Retina (tissue), 1 donor: ENCODE measurements at regions not wholly inside any gene's neighbourhood (a gene's known extent, or its start where the extent isn't known, plus 50 kb on each side); places are given as distances from the start of the nearest gene placed in this dataset.

Source experiments
- DNase-seq: peaks from one replicate; pipeline ENCODE4 v3.0.0-alpha.2; 2016

DNA sequence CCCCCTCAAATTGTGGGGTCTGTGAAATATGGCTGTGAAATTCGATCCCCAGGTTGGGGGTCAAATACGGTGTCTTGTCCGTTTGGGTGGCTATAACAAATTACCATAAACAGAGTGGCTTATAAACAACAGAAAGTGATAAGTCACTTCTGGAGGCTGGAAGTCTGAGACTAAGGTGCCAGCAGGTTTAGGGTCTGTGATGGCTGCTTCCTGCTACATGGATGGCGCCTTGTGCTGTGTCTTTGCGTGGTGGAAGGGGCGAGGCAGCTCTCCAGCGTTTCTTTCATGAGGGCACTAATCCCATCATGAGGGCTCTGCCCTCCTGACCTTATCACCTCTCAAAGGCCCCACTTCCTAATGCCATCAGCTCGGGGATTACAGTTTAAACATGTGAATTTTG lies 120.0 kb downstream of the IRF8 start:
- DNase-seq = no peak

- DNase-seq = no peak
Measured at GRCh38 chr16:86019446-86020047, 120.6 kb downstream of the IRF8 start.

DNA sequence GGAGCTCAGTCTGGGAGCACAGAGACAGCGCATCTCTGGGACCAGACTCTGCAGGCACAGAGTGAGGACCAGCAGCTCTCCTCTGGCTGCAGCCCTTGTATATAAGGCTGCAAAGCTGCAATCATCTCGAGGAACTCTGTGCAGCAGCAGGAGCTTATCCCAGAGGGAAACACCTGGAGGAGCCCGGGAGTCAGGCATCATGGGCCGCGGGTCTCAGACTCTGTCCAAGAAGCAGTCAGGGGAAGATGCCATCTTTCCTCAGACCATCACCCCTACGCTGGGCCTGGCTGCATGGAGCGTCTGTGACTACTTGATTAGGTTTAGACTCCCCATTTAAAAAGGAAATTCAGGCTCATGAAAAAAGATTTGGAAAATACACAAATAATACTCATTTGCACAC lies 122.0 kb downstream of the IRF8 start:
- no peak for DNase-seq

- no peak for DNase-seq
Measured at GRCh38 chr16:86022381-86022960, 123.5 kb downstream of the IRF8 start.

DNA sequence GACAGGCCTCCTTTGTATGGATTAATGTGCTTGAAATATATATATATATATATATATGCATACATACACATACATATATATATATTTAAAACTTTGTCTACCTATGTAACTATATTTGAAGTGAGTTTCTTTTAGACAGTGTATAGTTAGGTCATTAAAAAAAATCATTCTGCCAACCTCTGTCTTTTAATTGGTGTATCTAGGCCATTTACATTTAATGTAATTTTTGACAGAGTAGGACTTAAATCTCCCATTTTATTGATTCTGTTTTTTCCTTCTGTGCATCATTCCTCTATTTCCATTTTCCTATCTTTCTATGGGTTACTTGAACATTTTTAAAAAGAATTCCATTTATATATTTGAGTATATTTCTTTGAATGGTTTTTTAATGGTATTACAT lies 125.2 kb downstream of the IRF8 start:
- DNase-seq = no peak

DNA sequence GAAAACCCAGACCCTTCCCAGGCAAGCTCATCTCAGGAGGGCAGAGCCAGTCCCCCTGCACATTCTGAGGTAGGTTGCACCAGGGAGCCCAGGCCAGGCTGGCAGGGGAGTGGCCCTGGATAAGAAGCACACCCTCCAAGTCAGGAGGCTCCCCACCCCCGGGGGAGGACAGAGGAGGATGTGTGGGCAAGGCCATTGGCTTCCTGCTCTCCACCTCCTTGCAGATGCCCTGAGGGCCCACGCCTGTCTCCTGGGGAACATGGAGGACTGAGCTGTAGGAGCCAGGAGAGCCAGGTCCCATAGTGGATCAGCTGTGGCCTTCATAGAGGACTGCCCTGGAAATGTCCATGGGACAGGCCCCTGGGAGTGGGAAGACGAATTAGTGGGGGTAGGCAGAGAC lies 126.7 kb downstream of the IRF8 start:
- no peak for DNase-seq

GRCh38 chr16:86026171-86026910 lies 127.4 kb downstream of the IRF8 start:
- DNase-seq = no peak

DNA sequence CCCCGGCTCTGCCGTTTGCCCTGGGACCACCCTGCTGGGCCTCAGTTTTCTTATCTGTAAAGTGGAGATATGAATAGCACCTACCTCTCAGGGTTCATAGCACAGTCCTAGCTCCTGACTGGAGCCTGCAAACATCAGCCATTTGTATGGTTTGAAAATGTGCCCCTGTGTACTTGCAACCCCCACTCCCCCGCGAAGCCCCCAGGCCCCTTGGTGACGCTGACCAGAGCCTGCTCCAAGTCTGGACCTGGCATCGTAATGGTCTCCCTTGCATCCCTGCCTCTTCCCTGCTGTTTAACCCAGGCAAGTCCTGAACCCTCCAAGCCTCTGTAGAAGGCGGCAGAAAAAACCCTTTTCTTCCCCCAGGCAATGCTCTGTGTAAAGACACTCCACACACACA lies 128.0 kb downstream of the IRF8 start:
- DNase-seq = no peak

DNA sequence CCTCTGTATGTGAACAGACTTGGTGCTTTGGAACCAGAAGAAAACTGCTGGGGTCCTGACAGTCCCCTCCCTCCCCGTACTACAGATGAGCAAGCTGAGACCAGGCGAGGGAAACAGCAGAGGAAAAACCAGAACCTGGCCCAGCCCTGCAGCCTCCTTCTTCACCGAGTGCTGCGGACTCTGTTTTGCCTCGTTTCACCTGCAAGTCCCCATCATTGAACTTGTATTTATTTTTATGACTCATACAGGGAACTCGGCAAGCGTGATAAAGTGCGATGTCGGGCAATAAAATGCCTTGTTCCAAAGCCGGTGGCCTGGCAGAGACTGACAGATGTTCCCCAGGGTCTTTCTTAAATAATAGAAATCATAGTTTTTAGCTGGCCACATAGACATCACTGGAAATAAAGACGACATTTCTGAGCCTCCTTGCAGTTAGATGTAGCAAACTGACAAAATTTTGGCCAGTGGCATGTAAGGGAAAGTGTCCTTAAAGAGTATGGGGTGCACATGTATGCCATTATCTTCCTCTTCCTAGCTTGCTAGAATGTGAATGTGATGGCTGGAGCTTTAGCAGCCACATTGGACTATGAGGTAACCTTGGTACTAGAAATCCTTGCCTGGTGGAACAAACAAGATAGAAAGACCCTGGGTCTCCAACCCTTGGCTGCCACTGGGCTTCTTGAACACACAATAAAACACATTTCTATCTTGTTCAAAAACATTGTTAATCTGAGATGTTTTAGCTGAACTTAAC lies 128.6 kb downstream of the IRF8 start:
- no peak for DNase-seq

GRCh38 chr16:86029131-86029741 lies 130.3 kb downstream of the IRF8 start:
- DNase-seq = no peak

GRCh38 chr16:86030116-86030515 lies 131.2 kb downstream of the IRF8 start:
- no peak for DNase-seq

DNA sequence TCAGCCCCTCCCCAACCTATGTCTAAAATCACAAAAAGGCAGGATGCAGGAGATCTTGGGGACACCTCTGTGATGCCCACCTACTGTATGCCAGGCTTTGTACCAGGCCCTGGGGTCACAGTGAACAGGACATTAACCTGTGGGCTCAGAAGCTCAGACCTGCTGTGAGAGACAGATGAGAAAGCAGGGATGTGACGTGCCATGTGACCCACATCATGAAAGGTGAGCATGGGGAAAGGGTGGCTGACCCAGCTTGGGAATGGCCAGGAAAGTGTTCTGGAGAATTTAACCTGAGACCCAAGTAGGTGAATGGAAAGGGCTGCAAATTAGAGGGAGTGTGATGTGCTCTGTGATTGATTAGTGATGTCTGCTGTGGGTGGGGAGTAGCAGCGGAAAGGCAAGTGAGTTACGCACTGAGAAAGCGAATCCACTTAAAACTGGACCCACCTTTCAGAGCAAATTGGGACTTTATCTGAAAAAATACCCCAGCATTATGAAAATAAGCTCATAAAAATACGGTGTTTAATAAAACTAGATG lies 132.2 kb downstream of the IRF8 start:
- no peak for DNase-seq

- no peak for DNase-seq
Measured at GRCh38 chr16:86033016-86033474, 134.1 kb downstream of the IRF8 start.

GRCh38 chr16:86033971-86034370 lies 135.0 kb downstream of the IRF8 start:
- DNase-seq = no peak

DNA sequence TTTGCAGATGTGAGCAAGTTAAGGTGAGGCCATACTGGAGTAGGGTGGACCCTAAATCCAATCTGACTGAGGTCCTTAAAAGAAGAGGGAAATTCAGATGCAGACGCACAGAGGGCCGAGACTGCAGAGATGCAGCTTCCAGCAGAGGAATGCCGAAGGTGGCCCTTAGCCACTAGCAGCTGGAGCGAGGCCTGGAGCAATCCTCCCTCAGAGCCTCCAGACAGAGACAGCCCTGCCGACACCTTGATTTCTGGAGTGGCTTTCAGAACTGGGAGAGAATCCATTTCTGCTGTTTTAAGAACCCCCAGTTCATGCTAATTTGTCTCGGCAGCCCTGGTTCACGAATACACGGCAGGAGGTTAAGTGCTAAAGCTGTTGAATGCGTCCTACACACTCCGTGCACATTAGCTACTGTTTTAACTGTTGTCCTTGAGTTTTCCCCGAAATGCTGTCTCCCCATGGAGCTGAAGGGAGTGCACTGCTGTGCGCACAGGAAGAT lies 135.5 kb downstream of the IRF8 start:
- DNase-seq = no peak

DNA sequence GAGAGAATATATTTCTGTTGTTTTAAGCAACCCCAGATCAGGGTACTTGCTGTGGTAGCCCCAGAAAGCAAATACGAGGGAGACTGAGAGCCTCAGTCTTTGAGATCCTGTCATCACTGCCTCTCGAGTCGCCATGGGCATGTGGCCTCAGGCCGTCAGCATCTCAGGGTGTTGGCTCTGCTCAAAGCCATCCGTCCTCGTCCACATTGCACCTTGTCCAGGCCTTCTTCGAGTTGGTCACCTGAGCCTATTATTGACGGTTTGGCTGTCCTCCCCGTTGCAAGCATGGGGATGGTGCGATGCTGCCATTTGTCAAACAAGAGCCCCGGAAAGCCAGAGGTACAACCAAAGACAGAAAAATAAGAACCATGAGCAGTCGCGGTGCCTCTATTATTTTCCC lies 136.9 kb downstream of the IRF8 start:
- DNase-seq = no peak

DNA sequence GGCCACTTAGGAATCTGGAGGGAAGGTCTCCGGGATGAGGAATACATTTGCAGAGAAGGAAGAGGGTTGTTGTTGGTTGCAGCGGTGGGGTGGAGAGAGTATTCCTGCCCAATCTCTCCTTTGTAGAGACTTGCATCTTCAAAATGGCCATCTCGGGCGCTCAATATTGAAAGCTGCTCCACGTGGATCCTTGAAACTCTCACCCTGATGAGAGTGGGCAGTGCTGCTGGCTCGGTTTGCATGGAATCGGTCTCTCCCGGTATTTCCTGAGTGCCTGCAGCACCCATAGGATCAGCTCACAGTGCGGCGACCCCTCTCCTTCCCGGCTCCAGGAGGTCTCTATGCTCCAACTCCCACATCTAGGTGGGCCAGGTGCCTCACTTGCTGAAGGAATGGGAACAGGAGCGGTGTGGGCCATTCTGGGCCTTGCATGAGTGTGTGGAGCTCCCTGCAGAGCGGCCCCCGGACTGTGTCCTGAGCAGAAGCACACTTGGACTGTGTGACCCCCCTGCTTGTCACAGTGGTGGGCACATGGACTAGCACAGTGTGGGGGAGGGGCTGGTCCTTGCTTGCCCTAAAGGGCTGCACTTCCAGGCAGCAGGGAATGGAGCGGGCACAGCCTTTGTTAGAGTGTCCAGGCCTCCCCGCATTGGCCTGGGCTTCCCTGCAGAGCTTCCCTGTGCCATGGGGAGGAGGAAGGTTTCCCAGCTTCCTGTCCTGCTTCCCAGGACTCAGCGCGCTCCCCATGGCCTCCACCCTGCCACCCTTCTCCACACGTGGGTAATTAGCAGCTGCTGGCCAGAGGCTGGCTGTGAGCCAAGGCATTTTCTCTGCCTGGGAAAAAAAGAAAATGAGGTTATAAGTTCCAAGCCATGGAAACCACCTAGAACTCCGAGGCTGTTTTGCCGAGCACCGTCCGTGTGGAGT lies 139.3 kb downstream of the IRF8 start:
- peak; percentile 57 for DNase-seq

DNA sequence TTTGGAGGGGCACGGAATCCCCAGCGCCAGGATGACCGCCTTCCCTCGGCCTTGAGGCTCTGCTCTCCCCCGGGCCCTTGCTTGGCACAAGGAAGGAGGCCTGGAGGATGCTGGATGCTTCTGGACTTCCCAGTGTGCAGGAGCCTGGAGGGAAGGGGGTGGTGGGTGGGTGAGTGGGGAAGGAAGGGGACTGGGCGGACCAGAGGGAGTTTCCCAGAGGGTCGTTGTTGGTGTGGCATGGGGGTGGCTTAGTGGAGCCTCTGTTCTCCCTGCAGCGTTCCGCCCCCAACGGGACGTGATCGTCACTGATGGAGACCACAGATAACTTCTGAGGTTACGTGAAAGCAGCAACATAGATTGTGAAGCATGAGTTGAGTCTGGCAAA lies 140.0 kb downstream of the IRF8 start:
- no peak for DNase-seq

- no peak for DNase-seq
Measured at GRCh38 chr16:86039606-86040005, 140.6 kb downstream of the IRF8 start.

GRCh38 chr16:86040496-86040895 lies 141.5 kb downstream of the IRF8 start:
- DNase-seq = no peak

GRCh38 chr16:86041215-86041614 lies 142.3 kb downstream of the IRF8 start:
- DNase-seq = no peak

DNA sequence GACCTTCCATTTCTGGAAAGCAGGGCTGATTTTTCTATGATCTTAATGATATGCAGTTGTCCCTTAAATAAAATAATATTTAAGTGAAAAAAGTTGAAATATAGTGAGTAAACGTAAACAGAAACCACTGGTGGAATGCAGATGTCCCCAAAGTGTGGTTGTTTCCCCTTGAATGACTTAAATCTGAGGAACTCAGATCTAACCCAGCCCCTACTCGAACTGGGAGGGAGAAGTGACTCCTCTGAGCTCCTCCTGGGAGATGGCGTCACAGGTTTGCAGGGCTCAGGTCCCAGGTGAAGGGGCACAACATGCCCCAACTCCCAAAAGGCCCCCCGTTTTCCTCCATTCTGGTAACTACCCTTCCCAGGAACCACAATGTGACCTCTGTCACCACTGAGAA lies 142.8 kb downstream of the IRF8 start:
- no peak for DNase-seq
